HS-5 (cell line): ENCODE measurements at regions not wholly inside any gene's neighbourhood (a gene's known extent, or its start where the extent isn't known, plus 50 kb on each side); places are given as distances from the start of the nearest gene placed in this dataset.
"Not testable (repeated sequence)": the region's sequence is repeated elsewhere in the genome, so short reads cannot be mapped to it uniquely, and the experiment has no call there.

Source experiments
- DNase-seq: peaks from one replicate; pipeline ENCODE4 v3.0.0-alpha.2; 2012; ENCODE audit warnings: low read depth

DNA sequence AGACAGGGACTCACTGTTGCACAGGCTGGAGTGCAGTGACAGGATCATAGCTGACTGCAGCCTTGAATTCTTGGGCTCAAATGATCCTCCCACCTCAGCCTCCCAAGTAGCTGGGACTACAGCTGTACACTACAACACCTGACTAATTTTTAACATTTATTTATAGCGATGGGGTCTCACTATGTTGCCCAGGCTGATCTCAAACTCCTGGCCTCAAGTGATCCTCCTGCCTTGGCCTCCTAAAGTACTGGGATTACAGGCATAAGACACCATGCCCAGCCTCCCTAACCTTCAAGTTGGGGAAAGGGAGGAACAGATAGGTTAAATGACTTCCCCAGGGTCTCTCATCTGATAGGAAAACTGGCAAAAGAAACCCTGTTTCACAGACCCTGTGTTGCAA lies 919.5 kb downstream of the TYW1 start:
- DNase-seq: not testable (repeated sequence)

DNA sequence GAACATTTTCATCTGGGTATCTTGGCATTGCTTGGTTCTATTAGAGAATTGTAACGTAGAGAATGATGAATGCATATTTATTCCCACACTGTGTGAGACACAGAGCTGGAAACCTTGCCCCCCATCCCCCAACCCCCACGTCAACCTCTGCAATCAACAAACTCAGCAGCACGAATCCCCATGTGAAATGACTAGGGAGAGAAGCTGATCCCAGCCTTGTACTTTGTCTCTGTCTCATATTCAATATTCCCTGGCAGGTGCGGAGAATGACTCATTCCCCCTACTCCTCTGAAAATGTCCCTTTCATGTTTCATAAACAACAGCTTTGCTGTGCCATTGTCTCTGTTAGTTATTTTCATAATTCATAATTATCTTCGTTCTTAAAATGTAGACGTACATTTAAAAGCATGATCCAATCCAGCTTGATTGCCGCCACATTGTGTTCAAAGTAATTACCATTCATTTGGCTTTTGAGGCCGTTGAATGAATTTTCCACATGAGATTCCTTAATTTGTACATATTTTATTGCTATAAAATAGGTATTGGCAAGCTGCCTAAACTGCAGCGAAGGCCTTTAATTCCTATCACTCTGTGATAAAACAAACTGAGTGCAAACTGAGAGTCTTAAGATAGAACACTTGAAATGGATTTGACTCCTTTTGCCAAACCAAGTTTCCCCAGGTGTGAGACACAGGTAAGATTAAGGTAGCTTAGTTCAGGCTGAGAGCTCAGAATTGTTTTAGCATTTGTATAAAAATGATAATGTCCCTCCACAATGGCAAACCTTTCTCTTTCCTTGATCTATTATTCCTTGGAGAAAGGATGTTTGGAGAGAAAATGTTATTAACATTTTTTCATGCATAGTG lies 920.2 kb downstream of the TYW1 start:
- DNase-seq: no peak

DNA sequence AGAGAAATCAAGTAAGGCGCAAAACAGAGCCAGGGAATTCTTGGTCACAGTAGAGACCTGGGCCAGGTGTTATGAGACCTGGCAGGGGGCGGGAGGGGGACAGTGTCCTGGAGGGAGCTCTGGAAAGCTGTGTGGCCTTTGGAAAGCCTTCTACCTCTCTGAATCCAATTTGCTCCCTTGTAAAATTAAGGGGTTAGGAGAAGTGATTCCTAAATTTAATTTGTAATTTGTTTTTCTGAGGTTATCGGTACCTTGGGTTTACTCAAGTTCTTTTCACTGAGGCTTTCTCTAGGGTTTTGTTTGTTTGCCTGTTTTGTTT lies 920.8 kb downstream of the TYW1 start:
- DNase-seq: no peak

GRCh38 chr7:67918158-67918557 lies 921.5 kb downstream of the TYW1 start:
- no peak for DNase-seq

- no peak for DNase-seq
Observed at GRCh38 chr7:67923286-67923685, 926.7 kb downstream of the TYW1 start.

- no peak for DNase-seq
Observed at GRCh38 chr7:67928141-67928540, 931.5 kb downstream of the TYW1 start.

DNA sequence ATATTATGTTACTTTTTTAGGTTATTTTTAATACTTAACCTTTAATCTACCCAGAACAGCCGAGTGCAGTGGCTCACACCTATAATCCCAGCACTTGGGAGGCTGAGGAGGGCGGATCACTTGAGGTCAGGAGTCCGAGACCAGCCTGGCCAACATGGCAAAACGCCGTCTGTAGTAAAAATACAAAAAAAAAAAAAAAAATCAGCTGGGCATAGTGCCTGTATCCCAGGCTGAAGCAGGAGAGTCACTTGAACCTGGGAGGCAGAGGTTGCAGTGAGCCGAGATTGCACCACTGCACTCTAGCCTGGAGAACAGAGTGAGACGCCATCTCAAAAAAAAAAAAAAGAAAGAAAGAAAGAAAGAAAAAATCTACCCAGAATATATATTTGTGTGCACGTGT lies 939.8 kb downstream of the TYW1 start:
- not testable (repeated sequence) for DNase-seq

DNA sequence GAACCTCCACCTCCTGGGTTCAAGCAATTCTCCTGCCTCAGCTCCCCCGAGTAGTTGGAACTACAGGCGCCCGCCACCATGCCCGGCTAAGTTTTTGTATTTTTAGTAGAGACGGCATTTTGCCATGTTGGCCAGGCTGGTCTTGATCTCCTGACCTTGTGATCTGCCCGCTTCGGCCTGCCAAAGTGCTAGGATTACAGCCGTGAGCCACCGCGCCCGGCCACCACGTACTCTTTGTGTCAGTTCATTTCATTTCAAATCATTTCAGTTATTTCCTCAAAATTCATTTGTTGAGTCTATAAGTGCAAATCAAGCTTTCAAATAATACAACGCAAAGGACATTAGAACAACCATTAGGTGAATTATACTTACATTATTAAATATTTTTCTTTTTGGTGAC lies 943.8 kb downstream of the TYW1 start:
- DNase-seq: no peak

- DNase-seq: no peak
Observed at GRCh38 chr7:67947191-67947590, 950.6 kb downstream of the TYW1 start.

DNA sequence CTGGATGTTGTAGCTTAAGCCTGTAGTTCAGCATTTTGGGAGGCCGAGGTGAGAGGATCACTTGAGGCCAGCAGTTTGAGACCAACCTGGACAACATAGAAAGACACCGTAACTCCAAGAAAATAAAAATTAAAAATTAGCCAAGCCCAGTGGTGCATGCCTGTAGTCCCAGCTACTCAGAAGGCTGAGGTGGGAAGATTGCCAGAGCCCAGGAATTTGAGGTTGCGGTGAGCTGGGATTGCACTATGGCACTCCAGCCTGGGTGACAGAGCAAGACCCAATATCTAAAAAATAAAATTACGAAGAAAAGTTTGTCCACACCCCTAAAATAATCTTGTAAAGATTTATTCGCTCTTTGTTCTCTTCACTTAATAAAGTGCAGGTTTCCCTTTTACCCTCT lies 951.0 kb downstream of the TYW1 start:
- no peak for DNase-seq

DNA sequence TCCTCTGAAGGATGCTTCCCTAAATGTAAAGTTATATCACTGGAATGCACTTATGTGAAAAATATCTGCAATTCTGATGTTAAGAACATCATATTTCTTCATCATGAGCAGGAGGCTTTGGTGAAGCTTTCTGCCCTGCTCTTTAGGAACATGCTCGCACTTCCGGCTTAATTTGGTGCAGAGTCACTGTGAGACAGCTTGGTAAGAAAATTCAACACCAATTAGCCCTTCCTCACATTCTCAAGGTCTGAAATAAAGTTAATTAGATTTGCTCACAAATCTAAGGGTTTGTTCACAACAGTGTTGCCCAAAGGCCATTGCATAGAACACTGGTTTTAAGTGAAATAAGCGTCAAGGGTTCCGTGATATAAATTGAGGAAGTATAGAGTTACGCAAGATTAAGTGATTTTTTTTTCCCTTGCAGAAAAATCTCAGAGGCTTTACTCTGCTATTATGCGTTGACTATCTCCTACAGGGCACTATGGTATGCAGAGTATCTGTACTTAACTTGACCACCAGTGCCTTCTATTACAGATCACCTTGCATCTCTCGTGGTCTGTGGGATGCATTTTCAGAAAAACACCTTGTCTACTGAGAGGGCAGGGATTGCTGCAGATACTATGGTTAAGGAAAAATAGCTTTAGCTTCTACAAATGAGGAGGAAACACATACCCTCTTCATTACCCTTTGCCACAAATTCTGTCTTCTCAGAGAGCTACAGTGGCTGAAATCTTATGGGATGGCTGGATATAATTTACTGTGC lies 953.9 kb downstream of the TYW1 start:
- no peak for DNase-seq

- DNase-seq: no peak
Observed at GRCh38 chr7:67955061-67955460, 958.4 kb downstream of the TYW1 start.

DNA sequence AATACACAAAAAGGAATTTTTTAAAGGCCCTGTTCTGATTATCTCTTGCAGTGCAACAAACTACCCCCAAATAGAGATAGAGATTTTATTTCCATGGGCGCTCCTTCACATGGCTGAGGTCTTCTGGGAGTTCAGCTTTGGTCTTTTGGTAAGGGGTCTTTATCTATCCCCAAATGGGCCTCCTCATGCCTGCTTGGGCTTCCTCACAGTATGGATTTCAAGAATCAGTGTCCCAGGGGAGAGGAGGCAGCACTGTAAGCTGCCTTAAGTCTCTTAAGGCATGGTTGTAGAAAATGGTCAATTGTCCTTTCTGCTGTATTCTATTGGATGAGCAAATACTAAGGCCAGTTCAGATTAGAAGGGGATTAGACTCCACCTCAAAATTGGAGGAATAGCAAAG lies 966.2 kb downstream of the TYW1 start:
- DNase-seq: no peak

DNA sequence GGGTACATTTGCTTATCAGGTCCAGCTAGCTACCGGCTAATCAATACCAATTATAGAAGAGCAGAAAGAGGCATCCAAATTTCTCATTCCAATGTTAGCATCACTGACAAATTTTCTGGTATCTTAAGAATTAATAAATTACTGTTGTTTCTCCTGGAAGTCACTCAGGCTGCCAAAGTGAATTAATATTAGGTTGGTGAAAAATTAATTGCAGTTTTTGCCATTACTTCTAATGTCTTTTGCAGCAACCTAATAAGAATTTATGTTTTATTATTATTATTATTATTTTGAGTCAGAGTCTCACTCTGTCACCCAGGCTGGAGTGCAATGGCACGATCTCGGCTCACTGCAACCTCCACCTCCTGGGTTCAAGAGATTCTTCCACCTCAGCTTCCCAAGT lies 979.9 kb downstream of the TYW1 start:
- no peak for DNase-seq

- no peak for DNase-seq
Observed at GRCh38 chr7:67983486-67983885, 986.9 kb downstream of the TYW1 start.

DNA sequence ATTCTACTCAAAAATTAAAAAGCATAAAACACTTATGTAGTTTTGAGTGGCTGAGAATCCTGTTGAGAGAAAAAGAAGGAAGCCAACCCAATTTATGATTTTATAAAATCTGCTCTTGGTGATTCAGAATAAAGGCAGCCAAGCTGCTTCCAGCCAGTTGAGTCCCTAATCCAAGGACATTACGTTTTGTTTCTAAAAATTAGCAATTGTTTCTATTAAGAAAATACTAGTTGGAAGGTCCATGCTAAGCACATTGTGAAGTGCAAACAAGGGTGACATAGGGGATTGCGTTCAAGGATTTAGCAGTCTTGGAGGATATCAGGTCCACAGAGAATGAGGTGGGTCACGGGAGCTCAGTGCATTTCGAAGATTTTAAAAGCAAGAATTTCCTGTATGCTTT lies 987.7 kb downstream of the TYW1 start:
- no peak for DNase-seq

DNA sequence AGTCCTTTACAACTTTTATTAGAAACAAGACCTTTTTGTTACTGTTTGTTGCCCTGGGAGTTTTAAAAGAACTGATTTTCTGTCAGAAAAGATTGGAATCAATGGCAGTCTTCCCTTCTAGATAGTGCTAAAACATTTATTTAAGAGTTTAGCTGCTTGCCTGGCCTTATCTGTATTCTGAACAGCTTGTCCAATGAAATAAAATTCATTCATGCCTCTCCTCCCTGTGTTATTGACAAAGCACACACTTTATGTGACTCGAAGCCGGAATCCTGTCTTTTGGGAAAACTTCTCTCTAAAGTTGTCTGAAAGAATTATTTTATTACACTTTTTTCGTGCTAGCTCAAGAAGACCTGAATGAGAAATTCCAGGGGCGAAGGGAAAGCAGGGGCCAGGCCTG lies 992.5 kb downstream of the TYW1 start:
- DNase-seq: no peak

- no peak for DNase-seq
Observed at GRCh38 chr7:67990003-67990402, 993.4 kb downstream of the TYW1 start.

DNA sequence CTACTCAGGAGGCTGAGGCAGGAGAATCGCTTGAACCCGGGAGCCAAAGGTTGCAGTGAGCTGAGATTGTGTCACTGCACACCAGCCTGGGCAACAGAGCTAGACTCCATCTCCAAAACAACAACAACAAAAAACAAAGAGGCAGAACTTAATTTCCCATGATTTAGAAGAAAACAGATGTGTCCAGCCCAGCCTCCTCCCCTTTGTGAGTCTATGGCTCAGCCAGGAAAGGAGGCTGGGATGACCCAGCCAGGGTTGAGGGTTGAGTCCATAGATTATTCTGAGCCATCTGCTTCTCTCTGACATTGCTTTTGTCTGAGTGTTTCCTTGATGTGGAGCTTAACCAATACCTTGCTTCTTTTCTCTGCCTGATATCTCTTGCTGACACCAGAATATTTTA lies 994.1 kb downstream of the TYW1 start:
- DNase-seq: no peak

GRCh38 chr7:67992287-67992686 lies 995.7 kb downstream of the TYW1 start:
- DNase-seq: no peak

GRCh38 chr7:68005992-68006391 lies 1009.4 kb downstream of the TYW1 start:
- no peak for DNase-seq

GRCh38 chr7:68006619-68007018 lies 1010.0 kb downstream of the TYW1 start:
- no peak for DNase-seq

DNA sequence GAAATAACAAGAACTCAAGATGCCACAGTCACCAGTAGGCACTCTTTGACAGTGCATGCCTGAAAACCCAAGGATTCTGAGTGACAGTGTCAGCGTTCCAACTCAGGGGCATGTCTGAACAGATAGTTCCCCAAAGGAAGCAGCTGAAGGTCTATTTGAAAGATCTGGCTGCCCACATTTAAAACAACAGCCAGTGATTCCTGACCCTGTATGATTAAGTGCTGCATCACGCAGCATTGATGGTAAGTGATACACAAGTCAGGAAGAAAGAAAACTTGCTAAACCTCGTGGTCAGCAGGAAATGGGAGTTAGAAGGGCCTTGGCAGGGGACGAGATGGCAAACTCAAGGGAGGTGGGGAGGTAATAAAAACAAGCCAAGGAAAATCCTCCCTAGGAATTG lies 1013.1 kb downstream of the TYW1 start:
- DNase-seq: no peak
